ENCODE measurements at regions not wholly inside any gene's neighbourhood (a gene's known extent, or its start where the extent isn't known, plus 50 kb on each side); places are given as distances from the start of the nearest gene placed in this dataset.
A peak's percentile ranks its signal among the peaks of the same experiment; 100 is the strongest.
"Not testable (repeated sequence)": the region's sequence is repeated elsewhere in the genome, so short reads cannot be mapped to it uniquely, and the experiment has no call there.

DNA sequence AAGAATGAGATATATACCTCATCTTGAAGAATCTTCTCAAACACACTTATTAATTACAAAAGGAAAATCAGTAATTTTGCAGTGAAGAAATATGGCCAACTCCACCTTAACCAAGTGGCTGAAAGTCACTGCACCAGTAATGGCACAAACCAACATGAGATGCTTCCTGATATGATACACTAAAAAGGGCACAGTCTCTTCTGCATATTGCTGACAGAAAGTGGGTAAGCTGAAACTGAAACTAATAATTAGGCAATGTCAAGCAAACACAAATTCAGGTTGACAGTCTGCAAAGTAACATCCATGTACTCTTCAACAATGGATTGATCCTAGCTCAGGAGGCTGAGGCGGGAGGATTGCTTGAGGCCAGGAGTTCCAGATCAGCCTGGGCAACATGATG, 56.1 kb downstream of the ZNF22 start:
- DNase-seq = not testable (repeated sequence)

DNA sequence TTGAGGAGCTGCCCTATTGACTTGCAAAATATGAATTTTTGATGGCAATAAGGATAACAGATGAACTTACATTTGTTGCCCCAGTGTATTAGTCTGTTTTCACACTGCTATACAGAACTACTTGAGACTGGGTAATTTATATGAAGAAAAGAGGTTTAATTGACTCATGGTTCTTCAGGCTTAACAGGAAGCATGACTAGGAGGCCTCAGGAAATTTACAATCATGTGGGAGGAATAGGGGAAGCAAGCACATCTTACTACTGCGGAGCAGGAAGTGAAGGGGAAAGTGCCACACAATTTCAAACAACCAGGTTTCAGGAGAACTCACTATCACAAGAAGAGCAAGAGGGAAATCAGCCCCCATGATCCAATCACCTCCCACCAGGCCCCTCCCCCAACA, 57.9 kb downstream of the ZNF22 start:
- no peak for DNase-seq

DNA sequence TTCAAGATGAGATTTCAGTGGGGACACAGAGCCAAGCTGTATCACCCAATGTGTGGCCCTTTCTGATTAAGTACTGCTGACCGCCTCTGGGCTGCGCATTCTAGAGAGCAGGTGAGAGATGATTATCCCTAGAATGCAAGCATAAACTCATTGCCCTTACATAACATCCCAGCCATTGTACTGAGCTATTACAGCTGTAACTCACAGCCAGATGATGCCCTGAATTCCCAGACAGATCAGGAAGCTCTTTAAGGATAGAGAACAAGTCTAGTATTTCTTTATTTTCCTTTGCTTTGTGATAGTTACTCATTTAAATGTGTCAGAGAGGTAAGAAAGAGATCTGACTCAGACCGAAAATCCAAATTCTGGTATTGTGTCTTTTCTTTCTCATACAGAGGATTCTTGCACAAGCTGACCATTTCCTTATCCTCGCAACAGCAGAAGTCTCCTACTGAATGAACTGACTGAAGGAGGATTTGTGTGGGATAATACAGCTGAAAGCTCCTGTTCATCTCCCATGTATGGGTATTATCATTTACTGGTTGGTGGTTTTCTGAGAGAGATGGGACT, 58.4 kb downstream of the ZNF22 start:
- DNase-seq = no peak

DNA sequence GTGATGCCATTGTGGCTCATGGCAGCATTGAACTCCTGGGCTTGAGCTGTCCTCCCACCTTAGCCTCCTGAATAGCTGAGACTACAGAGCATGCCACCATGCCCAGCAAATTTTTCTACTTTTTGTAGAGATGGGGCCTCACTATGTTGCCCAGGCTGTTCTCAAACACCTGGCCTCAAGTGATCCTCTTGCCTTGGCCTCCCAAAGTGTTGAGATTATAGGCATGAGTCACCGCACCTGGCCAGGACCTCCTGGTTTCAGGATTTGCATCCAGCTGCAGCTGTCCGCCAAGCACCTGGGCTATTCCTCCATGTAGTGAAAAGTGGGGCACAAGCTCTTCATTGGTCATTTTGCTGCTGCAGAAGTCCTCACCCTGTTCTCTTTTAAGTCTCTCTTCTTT, 58.9 kb downstream of the ZNF22 start:
- no peak for DNase-seq

DNA sequence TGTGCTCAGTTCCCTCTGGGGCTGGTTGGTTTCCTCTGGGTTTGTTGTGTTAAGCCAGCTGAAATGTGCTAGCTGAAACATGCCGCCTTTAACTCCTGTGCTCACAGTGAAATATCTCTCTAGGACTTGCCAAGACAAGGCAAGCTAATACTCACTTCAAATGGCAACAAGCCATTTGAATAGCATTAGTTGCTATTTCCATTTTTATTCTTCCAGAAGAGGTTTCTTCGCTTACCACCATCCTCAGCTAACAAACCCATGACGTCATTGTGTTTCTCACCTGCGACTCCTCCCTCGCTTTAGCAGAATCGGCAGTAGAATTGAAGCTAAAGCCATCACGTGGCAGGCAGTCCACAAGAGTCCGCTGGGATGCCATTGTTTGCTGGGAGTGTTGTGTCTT, 61.3 kb downstream of the ZNF22 start:
- no peak for DNase-seq

DNA sequence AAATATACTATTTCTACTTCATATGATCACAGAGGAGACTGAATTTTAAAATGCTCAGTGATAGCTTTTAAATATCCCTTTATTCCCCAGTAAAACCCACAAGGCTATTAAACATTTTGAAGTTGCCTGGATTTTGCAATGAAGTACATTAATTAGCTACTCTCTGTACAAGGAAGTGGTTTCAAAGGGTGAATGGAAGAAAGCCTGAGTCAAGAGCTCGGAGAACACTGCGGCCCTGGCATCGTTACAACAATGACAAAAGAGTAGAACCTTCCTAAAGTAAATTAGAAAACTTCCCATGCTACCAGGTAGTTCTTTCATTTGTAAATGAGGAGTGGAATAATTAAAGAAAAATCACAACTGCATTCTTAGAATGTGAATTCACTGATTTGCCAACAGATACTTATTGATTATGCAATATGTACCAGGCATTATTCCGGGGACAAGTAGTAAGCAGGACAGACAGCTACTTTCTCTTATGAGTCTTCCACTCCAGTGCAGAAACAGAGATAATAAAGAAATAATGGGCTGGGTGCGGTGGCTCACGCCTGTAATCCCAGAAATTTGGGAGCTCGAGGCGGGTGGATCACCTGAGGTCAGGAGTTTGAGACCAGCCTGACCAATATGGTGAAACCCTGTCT, 63.0 kb downstream of the ZNF22 start:
- DNase-seq = no peak

DNA sequence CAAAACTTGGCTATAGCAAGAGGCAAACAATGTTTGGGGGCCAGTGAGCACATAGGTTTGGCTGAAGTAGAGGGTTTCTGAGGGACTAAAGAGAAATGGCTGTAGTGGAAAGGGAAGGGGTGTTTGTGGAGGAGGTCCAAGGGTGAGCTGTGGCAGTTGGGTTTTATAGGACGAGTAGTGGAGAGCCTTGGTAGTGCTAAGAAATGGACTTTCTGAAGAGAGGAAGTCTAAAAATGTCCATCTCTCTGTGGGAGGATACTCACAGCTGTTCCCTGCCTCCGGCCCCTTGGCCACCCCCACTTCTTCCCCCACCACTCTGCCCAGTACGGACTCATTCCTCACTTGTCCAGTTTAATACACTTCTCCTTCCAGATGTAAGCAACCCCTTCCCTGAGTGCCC, 64.3 kb downstream of the ZNF22 start:
- no peak for DNase-seq

DNA sequence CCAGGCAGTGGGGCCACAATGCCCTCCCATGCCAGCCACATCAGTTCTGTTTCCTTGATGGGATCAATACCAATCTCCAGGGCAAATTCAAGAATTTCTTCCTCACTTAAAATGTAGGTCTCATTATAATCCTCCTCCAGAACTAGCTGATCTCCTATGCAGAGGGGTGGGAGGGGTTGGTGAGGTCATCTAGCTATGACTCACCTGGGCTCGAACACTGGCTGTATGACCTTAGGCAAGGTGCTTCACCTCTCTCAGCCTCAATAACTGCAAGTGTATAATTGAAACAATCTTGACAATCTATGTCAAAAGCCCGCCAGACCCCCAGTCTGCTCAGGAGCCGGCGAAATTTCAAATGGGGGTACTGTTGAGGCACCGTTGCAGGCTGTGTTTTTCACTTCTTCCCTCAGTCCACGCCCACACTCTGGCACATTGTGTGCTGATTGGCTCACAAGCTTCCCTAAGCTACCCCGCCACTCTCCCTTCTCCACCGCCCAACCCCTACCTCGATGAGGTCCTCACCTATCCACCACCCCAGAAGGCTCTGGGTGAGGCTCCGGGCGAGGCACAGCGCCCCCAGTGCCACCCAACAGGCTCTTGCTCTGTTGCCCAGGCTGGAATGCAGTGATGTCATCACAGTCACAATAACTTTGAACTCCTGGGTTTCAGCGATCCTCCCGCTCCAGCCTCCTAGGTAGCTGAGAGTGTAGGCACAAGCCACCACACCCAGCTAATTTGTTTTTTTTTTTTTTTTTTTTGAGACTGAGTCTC, 70.5 kb downstream of the ZNF22 start:
- DNase-seq = no peak

DNA sequence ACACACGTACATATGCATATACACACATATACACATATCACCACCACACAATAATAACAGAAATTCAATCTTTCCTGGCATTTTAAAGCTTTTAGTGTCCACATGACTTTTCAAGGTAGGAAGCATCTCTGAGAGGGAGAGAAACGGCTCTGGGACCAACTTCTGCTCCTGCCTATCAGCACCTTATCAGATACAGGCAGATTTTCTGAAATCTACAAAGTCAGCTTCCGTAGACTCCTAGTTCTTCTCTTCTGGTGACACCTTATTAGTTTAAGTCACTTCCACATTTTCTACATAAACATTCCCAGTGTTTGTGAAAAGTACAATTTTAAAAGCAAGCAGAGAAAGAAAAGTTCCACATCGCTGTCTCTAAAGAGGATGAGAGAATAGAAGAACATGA, 74.5 kb downstream of the ZNF22 start:
- DNase-seq = no peak

DNA sequence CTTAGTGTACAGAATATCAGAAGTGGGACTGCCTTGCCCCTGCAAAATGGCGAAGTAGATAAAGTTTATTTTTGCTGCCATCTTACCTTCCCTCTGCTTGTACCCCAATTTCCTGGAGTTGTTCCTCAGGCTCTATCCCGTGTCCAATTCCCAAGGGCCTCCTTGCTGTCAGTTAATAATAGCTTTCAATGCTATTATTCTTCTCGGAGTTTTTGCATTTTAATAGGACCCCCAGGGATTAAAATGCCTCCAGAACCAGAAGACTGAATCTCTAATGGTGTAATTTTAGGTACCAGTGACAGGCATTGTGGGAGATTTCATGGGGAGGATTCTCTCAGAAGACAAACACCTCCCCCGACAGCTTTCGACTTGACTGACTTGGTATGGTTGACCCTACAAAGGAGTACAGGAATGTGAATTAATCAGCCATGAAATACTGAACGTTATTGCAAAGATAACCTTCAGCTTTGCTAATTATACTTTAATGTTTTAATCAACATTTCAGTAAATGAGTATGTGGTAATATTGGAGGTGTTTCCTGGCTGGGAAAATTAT, 75.2 kb downstream of the ZNF22 start:
- DNase-seq = no peak

DNA sequence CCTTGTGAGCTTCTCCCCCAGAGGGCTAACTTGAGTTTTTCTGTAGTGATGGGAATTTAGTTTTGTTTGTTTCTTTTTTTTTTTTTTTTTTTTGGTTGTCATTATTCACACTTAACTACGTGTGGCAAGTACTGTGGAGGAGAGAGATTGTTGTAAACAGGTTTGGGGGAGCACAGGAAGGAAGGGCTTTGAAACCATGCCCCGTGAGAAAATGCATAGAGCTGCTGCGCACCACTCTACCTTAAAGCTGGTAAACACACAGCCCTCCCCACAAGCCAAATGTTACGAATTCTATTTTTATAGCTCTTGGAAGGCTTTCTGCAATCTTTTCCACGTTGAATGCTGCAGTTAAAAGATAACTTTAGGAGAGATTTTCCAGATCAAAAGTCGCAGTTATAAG, 76.2 kb downstream of the ZNF22 start:
- no peak for DNase-seq

DNA sequence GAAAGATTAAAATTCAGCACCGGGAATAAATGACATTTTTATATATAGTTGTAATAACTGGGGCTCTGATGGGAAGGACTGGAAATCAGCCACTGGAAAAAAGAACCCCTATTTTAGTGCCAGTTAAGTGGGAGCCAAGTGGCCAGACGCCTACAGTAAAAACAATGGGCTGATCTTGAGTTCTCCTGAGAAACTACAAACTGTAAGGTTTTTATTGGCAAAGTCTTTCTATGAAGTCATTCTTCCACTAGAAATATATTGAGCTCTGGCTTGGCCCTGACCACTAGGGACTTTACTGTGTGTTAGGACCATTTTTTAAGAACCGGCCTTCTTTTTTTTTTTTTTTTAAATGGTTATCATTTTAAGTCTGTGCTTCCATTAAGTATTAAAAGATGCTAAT, 79.6 kb downstream of the ZNF22 start:
- no peak for DNase-seq

DNA sequence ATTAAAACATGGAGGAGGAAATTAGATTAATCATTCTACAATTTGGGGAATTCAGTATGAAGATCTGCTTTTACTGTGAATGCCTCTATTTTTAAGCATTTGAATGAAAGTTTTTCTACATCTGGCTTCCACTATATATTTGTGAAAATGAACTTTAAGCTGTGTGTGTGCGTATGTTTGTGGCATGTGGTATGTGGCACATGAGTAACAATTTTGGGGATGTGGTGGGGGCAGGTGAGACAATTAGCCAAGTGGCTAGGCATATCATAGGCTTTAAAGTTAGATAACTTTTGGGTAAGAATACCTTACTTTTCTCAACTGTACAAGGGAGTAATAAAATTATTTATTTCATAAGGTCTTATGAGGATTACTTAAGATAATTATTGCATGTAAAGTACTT, 81.5 kb downstream of the ZNF22 start:
- no peak for DNase-seq

DNA sequence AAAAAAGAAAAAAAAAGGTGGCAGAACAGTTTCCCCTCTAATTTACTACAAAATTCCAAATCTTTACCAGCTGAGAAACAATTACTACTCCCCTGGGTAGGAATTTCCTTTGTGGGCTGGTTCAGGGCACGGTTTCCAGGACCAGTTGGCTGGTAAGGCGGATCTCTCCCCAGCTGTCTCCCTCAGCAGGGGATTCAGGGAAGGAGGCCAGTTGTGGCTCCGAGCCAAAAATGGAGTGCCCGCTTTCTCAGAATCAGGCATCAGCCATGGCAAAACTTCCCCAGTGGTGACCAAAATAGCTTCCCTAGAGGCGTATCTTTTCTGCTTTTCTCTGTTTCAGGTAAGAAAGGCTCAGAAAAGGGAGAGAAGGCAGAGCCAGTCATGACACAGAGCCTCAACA, 91.2 kb downstream of the ZNF22 start:
- DNase-seq = no peak

DNA sequence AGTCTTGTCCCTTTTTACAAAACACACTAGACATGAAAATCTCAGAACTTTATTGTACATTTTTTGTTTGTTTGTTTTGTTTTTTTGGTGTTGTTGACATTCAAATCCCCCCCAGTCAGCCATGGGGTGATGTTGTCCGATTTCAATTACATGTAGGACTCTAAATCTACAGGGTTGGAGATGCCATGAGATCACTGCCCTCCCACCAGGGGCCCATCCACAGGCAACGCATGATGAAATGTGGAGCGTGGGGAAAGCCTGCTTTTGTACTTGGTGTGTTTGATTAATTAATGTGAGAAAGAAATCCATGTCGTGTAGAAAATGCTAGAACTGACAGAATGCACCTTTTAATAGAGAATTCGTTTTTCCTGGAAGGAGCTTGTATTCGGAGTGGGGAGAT, 93.2 kb downstream of the ZNF22 start:
- DNase-seq = no peak

DNA sequence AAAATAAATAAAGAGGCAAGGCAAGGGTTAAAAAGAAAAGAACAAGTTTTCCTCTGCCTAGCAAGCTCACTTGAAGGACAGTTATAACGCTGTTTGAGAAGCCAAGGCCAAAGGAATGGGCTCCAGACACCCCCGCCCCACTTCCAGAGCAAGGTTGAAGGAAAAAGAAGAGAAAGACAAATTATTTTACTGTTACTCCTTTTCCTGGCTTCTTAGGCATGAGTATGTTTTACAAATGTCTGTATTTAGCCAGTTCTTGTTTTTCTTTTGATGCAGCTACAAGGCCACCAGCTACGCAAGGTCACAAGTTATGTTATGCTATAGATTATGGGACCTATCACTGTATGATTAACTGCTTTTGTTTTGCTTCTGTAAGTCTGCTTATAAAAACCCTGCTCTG, 94.6 kb downstream of the ZNF22 start:
- no peak for DNase-seq

DNA sequence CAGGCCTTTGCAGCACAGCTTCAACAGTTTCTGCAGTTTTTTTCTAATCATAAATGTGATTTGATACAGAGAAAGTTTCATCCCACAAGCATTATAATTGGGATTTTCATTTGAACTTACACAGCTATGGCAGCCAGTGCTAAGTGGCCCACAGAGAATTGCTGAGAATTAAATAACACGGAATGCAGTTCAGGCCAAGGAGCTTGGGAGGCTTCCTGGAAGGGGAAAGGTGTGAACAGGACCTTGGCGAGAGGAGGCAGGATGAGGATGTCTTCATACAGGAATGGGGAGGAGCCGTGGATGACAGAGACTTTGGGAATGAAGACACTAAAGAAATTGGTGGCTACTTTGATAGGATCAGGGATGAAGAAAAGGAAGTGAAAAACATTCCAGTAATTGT, 95.3 kb downstream of the ZNF22 start:
- DNase-seq = peak; percentile 1

DNA sequence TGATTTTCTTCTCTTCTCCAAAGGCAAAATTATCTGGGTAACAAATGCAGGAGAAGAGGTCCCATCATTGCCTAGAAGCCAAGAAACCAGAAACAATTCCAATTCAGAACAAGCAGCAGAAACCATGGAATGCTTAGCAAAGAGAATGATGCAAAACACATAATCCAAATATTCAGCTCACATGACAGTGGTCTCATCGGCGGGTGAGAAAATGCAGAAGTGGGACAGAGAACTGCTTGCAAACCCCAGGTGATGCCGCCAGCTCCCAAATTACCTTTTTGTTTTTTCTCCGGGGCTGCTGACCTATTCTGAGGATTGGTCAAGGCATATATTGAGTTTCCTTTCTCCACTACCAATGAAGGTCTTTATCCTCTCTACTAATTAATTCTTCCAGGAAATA, 99.7 kb downstream of the ZNF22 start:
- no peak for DNase-seq

DNA sequence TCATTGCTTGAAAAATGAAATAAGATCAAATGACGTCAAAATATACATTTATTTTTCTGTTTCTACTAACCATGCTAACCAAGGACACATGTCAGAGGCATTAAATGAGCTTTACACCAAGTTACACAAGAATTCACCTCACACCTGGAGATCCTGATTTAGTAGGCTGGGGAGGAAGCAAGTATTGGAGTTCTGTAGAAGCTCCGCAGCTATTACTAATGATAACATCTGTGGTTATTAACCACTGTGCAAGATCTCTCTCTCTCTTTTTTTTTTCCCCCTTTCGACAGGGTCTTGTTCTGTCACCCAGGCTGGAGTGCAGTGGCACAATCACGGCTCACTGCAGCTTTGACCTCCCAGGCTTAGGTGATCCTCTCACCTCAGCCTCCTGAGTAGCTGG, 104.0 kb downstream of the ZNF22 start:
- DNase-seq = no peak

DNA sequence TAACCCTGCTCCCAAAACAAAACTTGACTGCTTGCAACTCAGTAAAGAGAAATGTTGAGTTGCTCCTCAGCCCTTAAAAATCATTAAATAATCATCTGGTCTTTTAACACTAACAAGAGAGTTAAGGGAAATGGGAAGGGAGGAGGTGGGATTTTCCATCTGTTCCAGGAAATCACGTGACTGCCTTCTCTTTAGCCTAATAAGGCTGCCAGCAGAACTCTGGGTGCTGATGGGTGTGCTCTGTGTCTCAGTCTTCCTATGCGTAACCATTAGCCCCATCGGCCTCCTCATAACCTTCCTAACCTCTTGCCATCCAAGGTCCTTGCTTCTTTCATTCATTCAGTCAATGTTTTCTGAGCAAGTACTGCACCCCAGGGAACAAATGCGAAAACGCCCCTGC, 104.6 kb downstream of the ZNF22 start:
- DNase-seq = peak; percentile 3

DNA sequence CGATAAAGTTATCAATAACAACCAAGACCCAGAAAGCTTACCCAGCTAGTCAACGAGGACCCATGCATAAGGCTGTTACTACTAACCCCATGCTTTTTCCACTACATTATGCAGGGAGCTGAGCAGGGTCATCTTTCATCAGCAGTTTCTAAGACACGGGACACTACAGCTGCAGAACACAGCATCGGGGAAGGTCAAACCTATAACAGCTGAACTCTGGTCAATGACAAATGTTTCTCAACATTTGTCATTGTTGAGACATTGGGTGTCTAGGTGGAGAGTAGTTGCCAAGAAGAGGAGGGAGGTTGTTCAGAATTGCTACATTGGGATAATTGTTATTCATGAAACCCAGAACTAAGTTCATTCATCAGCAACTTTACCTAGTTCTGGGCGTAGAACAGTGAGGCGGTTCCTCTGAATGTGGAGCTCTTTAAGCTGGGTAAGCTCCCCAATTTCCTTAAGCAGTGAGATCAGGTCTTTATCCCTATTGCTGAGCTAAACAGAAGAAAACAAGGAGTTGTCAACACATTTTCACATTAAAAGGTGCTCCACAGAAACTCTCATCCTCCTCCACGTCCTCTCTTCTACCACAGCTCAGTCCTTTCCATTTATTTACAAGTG, 105.6 kb downstream of the ZNF22 start:
- DNase-seq = no peak

DNA sequence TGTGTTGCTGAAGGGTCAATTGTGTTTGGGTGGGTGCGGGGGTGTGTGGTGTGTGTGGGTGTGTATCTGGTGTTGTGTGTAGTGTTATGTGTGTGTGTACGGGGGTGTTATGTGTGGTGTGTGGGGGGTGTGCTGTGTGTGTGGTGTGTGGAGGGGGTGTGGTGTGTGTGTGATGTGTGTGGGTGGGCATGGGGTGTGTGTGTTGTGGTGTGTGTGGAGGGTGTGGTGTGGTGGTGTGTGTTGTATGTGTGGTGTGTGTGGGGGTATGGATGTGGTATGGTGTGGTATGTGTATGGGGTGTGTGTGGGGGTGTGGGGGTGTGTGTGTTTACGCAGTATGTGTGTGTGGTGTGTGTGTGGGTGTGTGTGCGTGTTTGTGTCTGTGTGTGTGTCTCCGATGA, 110.8 kb downstream of the ZNF22 start:
- DNase-seq = no peak

DNA sequence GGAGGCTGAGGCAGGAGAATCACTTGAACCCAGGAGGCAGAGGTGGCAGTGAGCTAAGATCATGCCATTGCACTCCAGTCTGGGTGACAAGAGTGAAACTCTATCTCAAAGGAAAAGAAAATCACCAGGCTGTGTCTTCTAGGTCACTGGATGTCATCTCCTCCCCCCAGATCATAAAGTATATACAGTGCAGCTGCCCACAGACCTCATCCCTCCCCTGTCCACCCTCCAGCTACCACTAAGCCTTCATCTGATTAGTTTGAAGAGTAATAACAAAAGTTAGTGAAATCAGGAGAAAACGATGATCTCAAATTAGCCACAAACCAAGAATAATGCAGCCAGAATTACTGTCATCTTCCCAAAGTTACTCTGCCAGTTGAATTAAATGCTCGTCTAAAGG, 117.2 kb downstream of the ZNF22 start:
- DNase-seq = not testable (repeated sequence)

DNA sequence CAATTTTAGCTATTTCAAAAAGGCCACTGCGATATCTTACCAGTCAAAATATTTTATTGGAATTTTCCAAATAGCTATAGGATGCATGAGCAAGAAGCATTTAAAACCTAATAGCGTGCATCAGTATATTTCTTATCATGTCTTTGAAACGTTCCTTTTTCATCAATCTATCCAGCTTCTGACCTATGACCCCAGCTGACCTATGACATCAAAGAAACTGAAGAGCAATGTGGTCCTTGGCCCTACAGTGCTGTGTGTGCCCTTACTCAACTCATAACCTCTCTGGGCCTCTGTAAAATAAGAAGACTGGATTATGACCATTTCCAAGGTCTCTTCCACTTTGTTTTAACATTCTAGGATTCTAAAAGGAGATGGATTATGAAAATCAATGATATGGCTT, 118.2 kb downstream of the ZNF22 start:
- DNase-seq = no peak
